GM23338 (cell line): ENCODE measurements at regions not wholly inside any gene's neighbourhood (a gene's known extent, or its start where the extent isn't known, plus 50 kb on each side); places are given as distances from the start of the nearest gene placed in this dataset.

Source experiments
- ATAC-seq: fragments of 200-7000 bp; cut with Tn5 transposase; 3 replicates; pipeline ENCODE4 v1.9.1; 2020
- DNase-seq: peaks from one replicate; pipeline ENCODE4 v3.0.0-alpha.2; 2015; ENCODE audit warnings: low spot score
- H2AFZ ChIP-seq: fragments of 200-600 bp; sonication (generic); 2 replicates; pipeline ENCODE4 v1.8.0; 2016; ENCODE audit warnings: antibody characterized with exemption, mild to moderate bottlenecking, moderate library complexity
- H3F3A ChIP-seq: fragments of 200-600 bp; sonication (generic); replicated peaks from 2 replicates; pipeline ENCODE4 v1.8.0; 2017; ENCODE audit warnings: antibody characterized with exemption, mixed run types, low read depth
- H3K27ac ChIP-seq: fragments of 200-600 bp; sonication (generic); 2 replicates; pipeline ENCODE4 v1.6.1; 2016; ENCODE audit warnings: low read depth
- H3K27me3 ChIP-seq: fragments of 200-600 bp; sonication (generic); 2 replicates; pipeline ENCODE4 v1.8.0; 2016; ENCODE audit warnings: mild to moderate bottlenecking, mixed run types, moderate library complexity; ENCODE audit not compliant: insufficient read depth
- H3K36me3 ChIP-seq: fragments of 200-600 bp; sonication (generic); 2 replicates; pipeline ENCODE4 v1.8.0; 2016; ENCODE audit warnings: mild to moderate bottlenecking; ENCODE audit not compliant: insufficient read depth
- H3K4me1 ChIP-seq: fragments of 200-600 bp; sonication (generic); 2 replicates; pipeline ENCODE4 v1.8.0; 2016; ENCODE audit warnings: mild to moderate bottlenecking, moderate library complexity; ENCODE audit not compliant: insufficient read depth
- H3K4me2 ChIP-seq: fragments of 200-600 bp; sonication (generic); 2 replicates; pipeline ENCODE4 v1.7.1; 2017; ENCODE audit warnings: mixed run types
- H3K4me3 ChIP-seq: fragments of 200-600 bp; sonication (generic); 2 replicates; pipeline ENCODE4 v1.6.1; 2016; ENCODE audit warnings: mixed run types
- H3K79me2 ChIP-seq: fragments of 200-600 bp; sonication (generic); replicated peaks from 2 replicates; pipeline ENCODE4 v1.8.0; 2017; ENCODE audit warnings: mild to moderate bottlenecking; ENCODE audit not compliant: insufficient read depth
- H3K9me2 ChIP-seq: fragments of 200-600 bp; sonication (generic); 2 replicates; pipeline ENCODE4 v1.8.0; 2017; ENCODE audit not compliant: insufficient read depth
- H4K20me1 ChIP-seq: fragments of 200-600 bp; sonication (generic); replicated peaks from 2 replicates; pipeline ENCODE4 v1.8.0; 2017; ENCODE audit warnings: mild to moderate bottlenecking; ENCODE audit not compliant: insufficient read depth
- H3K27ac Mint-ChIP-seq: 2 replicates; pipeline ENCODE4 v1.8.0; 2020; ENCODE audit warnings: inconsistent platforms, mild to moderate bottlenecking, moderate library complexity, mixed read lengths
- H3K27me3 Mint-ChIP-seq: 3 replicates; pipeline ENCODE4 v1.8.0; 2022; ENCODE audit warnings: low read depth, mild to moderate bottlenecking, moderate library complexity, mixed read lengths, inconsistent platforms; ENCODE audit not compliant: insufficient read depth, poor library complexity
- H3K36me3 Mint-ChIP-seq: 3 replicates; pipeline ENCODE4 v1.8.0; 2021; ENCODE audit warnings: low read depth, mild to moderate bottlenecking, inconsistent platforms, moderate library complexity, mixed read lengths
- H3K4me1 Mint-ChIP-seq: 3 replicates; pipeline ENCODE4 v1.8.0; 2020; ENCODE audit warnings: mild to moderate bottlenecking, inconsistent platforms, mixed read lengths
- H3K4me3 Mint-ChIP-seq: 3 replicates; pipeline ENCODE4 v1.8.0; 2021; ENCODE audit warnings: moderate library complexity, mild to moderate bottlenecking, inconsistent platforms, mixed read lengths
- H3K9me3 Mint-ChIP-seq: 3 replicates; pipeline ENCODE4 v1.8.0; 2020; ENCODE audit warnings: moderate library complexity, mild to moderate bottlenecking, inconsistent platforms, mixed read lengths
- CTCF ChIP-seq, 2 experiments: fragments of 200-600 bp in 1 of 2; sonication (generic) in 1 of 2; conservative IDR thresholded peaks; 2 replicates each; pipeline versions ENCODE4 v1.5.1 to v1.6.1; 2016 to 2017; ENCODE audit warnings: antibody characterized with exemption in 2 of 2, low read depth in 2 of 2, mild to moderate bottlenecking in 2 of 2, moderate library complexity in 1 of 2
- ETS1 ChIP-seq: IDR thresholded peaks from 2 replicates; pipeline ENCODE4 v1.6.1; 2016; ENCODE audit warnings: antibody characterized with exemption
- JUNB ChIP-seq: IDR thresholded peaks from one replicate; pipeline ENCODE4 v1.6.1; 2016; ENCODE audit warnings: antibody characterized with exemption; ENCODE audit not compliant: unreplicated experiment
- REST ChIP-seq: IDR thresholded peaks from one replicate; pipeline ENCODE4 v1.6.1; 2018; ENCODE audit warnings: antibody characterized with exemption; ENCODE audit not compliant: unreplicated experiment
- STAT1 ChIP-seq: IDR thresholded peaks from one replicate; pipeline ENCODE4 v1.6.1; 2016; ENCODE audit warnings: antibody characterized with exemption; ENCODE audit not compliant: unreplicated experiment

- H3K9me2 ChIP-seq: no peaks in the 10 kb centered on the region
These were observed 106.4 kb downstream of the GATA6 start for GRCh38 chr18:22275706-22276333.

More at GRCh38 chr18:22275706-22276333, 106.4 kb downstream of the GATA6 start:
- DNase-seq (no peak), ATAC-seq (no peak)
- TF ChIP-seq ETS1: no peak
- TF ChIP-seq CTCF (conservative IDR thresholded peaks at IDR 0.05; ENCODE audit: low read depth in 2 of 2): no peak
- TF ChIP-seq JUNB: no peak
- no peak for TF ChIP-seq REST
- no peak for TF ChIP-seq STAT1
- no peak overlapping the region for H3K4me3 Mint-ChIP-seq
- H3K36me3 ChIP-seq: no peaks in the 10 kb centered on the region
- no peak overlapping the region for H2AFZ ChIP-seq
- no peaks in the 10 kb centered on the region for H4K20me1 ChIP-seq
- no peaks in the 10 kb centered on the region for H3K79me2 ChIP-seq
- H3K4me3 ChIP-seq: no peak overlapping the region
- H3K27me3 Mint-ChIP-seq: peaks cover 6% of the 10 kb centered on the region
- H3K4me1 ChIP-seq: no peaks in the 10 kb centered on the region
- H3K36me3 Mint-ChIP-seq: no peaks in the 10 kb centered on the region
- no peaks in the 10 kb centered on the region for H3K9me3 Mint-ChIP-seq
- H3K27ac ChIP-seq: no peak overlapping the region
- no peaks in the 10 kb centered on the region for H3K4me1 Mint-ChIP-seq
- H3F3A ChIP-seq: no peaks in the 10 kb centered on the region
- no peak overlapping the region for H3K4me2 ChIP-seq
- no peaks in the 10 kb centered on the region for H3K27me3 ChIP-seq
- no peak overlapping the region for H3K27ac Mint-ChIP-seq
